Testis (tissue), 2 donors: ENCODE measurements at regions not wholly inside any gene's neighbourhood (a gene's known extent, or its start where the extent isn't known, plus 50 kb on each side); places are given as distances from the start of the nearest gene placed in this dataset.

Experiments
- CTCF ChIP-seq, 3 experiments: fragments of 450-650 bp in 2 of 3; fragments of 200-600 bp in 1 of 3; sonication (generic) in 1 of 3; IDR thresholded peaks; one replicate each; pipeline ENCODE4 v1.5.1; 2016 to 2019; ENCODE audit warnings: antibody characterized with exemption in 3 of 3, mild to moderate bottlenecking in 2 of 3, moderate library complexity in 1 of 3
- POLR2A ChIP-seq: fragments of 450-650 bp; IDR thresholded peaks from one replicate; pipeline ENCODE4 v1.6.1; 2017; ENCODE audit warnings: antibody characterized with exemption, mild to moderate bottlenecking, moderate library complexity

- TF ChIP-seq CTCF (IDR thresholded peaks at IDR 0.05): no peak
- no peak for TF ChIP-seq POLR2A
Observed at GRCh38 chr13:87533776-87534175, 137.4 kb upstream of the SLITRK5 start.
